ENCODE measurements at regions not wholly inside any gene's neighbourhood (a gene's known extent, or its start where the extent isn't known, plus 50 kb on each side); places are given as distances from the start of the nearest gene placed in this dataset.
A peak's percentile ranks its signal among the peaks of the same experiment; 100 is the strongest.

- peak overlapping the region; percentile 3 for H3K27ac ChIP-seq (ENCODE audit: low read depth, low read length)
- no peaks in the 10 kb centered on the region for H3K9me3 ChIP-seq (ENCODE audit: low read depth, low read length)
- no peaks in the 10 kb centered on the region for H3K36me3 ChIP-seq (ENCODE audit: insufficient read depth, low read length)
- H3K4me1 ChIP-seq (ENCODE audit: insufficient read depth, low read length) = peaks cover 19% of the 10 kb centered on the region
- H4K20me1 ChIP-seq (ENCODE audit: insufficient read depth, low read length) = no peaks in the 10 kb centered on the region
- H3K4me3 ChIP-seq (ENCODE audit: insufficient read depth, low read length) = no peak overlapping the region
- H2AFZ ChIP-seq (ENCODE audit: low read length) = no peak overlapping the region
- H3K27me3 ChIP-seq (ENCODE audit: insufficient read depth, low read length) = no peaks in the 10 kb centered on the region
- no peak for TF ChIP-seq CTCF (IDR thresholded peaks at IDR 0.05; ENCODE audit: extremely low read depth, low read depth, low read length)
- DNase-seq (ENCODE audit: insufficient read length, low spot score, missing footprints) = peak; percentile 65
- H3K4me2 ChIP-seq (ENCODE audit: insufficient read depth, low read length) = no peak overlapping the region
- no peaks in the 10 kb centered on the region for H3K79me2 ChIP-seq (ENCODE audit: insufficient read depth, low read length)
These were observed 176.9 kb upstream of the FN1 start for GRCh38 chr2:215612786-215613185.

GRCh38 chr2:215611609-215612386 is 175.9 kb upstream of the FN1 start:
- no peak overlapping the region for H3K27ac ChIP-seq (ENCODE audit: low read depth, low read length)
- no peaks in the 10 kb centered on the region for H3K9me3 ChIP-seq (ENCODE audit: low read depth, low read length)

GRCh38 chr2:215609089-215610032 is 173.5 kb upstream of the FN1 start:
- peak overlapping the region; percentile 28 for H2AFZ ChIP-seq (ENCODE audit: low read length)
- no peaks in the 10 kb centered on the region for H3K9me3 ChIP-seq (ENCODE audit: low read depth, low read length)
- no peak for TF ChIP-seq CTCF (IDR thresholded peaks at IDR 0.05; ENCODE audit: extremely low read depth, low read depth, low read length)
- no peaks in the 10 kb centered on the region for H3K27me3 ChIP-seq (ENCODE audit: insufficient read depth, low read length)
- H3K4me1 ChIP-seq (ENCODE audit: insufficient read depth, low read length) = peaks cover 24% of the 10 kb centered on the region
- DNase-seq (ENCODE audit: insufficient read length, low spot score, missing footprints) = peak; percentile 67
- H4K20me1 ChIP-seq (ENCODE audit: insufficient read depth, low read length) = no peaks in the 10 kb centered on the region
- no peaks in the 10 kb centered on the region for H3K79me2 ChIP-seq (ENCODE audit: insufficient read depth, low read length)
- no peaks in the 10 kb centered on the region for H3K36me3 ChIP-seq (ENCODE audit: insufficient read depth, low read length)
- H3K4me2 ChIP-seq (ENCODE audit: insufficient read depth, low read length) = no peak overlapping the region
- H3K4me3 ChIP-seq (ENCODE audit: insufficient read depth, low read length) = no peak overlapping the region
- peak overlapping the region; percentile 80 for H3K27ac ChIP-seq (ENCODE audit: low read depth, low read length)

More at GRCh38 chr2:215611609-215612386, 175.9 kb upstream of the FN1 start:
- Histone ChIP-seq H3K4me2 (ENCODE audit: insufficient read depth, low read length) (no peak overlapping the region), H3K79me2 (ENCODE audit: insufficient read depth, low read length) (no peaks in the 10 kb centered on the region), H3K27me3 (ENCODE audit: insufficient read depth, low read length) (no peaks in the 10 kb centered on the region), H3K36me3 (ENCODE audit: insufficient read depth, low read length) (no peaks in the 10 kb centered on the region), H3K4me3 (ENCODE audit: insufficient read depth, low read length) (no peak overlapping the region), H4K20me1 (ENCODE audit: insufficient read depth, low read length) (no peaks in the 10 kb centered on the region), H2AFZ (ENCODE audit: low read length) (no peak overlapping the region), H3K4me1 (ENCODE audit: insufficient read depth, low read length) (peaks cover 24% of the 10 kb centered on the region)
- no peak for TF ChIP-seq CTCF (IDR thresholded peaks at IDR 0.05; ENCODE audit: extremely low read depth, low read depth, low read length)
- no peak for DNase-seq (ENCODE audit: insufficient read length, low spot score, missing footprints)

GRCh38 chr2:215607766-215608165 is 171.9 kb upstream of the FN1 start:
- no peak overlapping the region for H2AFZ ChIP-seq (ENCODE audit: low read length)

More at GRCh38 chr2:215607766-215608165, 171.9 kb upstream of the FN1 start:
- no peak overlapping the region for H3K4me2 ChIP-seq (ENCODE audit: insufficient read depth, low read length)
- H3K36me3 ChIP-seq (ENCODE audit: insufficient read depth, low read length) = no peaks in the 10 kb centered on the region
- peak overlapping the region; percentile 5 for H3K27ac ChIP-seq (ENCODE audit: low read depth, low read length)
- no peaks in the 10 kb centered on the region for H4K20me1 ChIP-seq (ENCODE audit: insufficient read depth, low read length)
- no peaks in the 10 kb centered on the region for H3K79me2 ChIP-seq (ENCODE audit: insufficient read depth, low read length)
- no peak overlapping the region for H3K4me3 ChIP-seq (ENCODE audit: insufficient read depth, low read length)
- H3K27me3 ChIP-seq (ENCODE audit: insufficient read depth, low read length) = no peaks in the 10 kb centered on the region
- H3K9me3 ChIP-seq (ENCODE audit: low read depth, low read length) = no peaks in the 10 kb centered on the region
- no peak for DNase-seq (ENCODE audit: insufficient read length, low spot score, missing footprints)
- peaks cover 26% of the 10 kb centered on the region for H3K4me1 ChIP-seq (ENCODE audit: insufficient read depth, low read length)
- no peak for TF ChIP-seq CTCF (IDR thresholded peaks at IDR 0.05; ENCODE audit: extremely low read depth, low read depth, low read length)

Data from osteoblast (primary cell).